T-helper 1 cell treated with Interleukin-12 subunit alpha and Interleukin-12 subunit beta and Interleukin-4 antibody, amounts not matched to agents 30 ng/mL and 1 ng/mL, for 36 hours (primary cell): ENCODE measurements at regions not wholly inside any gene's neighbourhood (a gene's known extent, or its start where the extent isn't known, plus 50 kb on each side); places are given as distances from the start of the nearest gene placed in this dataset.

ENCODE experiments used
- intact Hi-C: fragments of 100-400 bp; cut with micrococcal nuclease; formaldehyde crosslinking; loops from one replicate; pipeline ENCODE4 v1.15.1; 2024

DNA sequence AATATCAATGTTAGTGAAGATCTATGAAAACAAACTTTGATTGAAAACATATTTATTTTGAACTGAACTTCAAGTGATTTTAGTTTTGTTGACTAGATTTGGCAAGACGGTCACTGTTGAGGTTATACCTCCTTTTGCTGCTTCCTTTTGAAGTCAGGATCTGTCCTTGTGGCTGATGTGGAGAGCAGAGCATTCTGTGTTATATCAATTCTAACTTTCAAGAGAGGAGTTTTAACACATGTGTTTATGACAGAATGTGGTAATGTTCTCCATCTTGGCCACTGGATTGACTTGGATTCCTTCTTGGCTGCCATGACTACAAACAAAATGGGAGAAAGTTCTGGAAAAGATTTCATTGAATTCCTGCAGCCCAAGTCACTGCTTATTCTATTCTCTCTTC, 104.0 kb upstream of the ACTBL2 start:
- intact Hi-C loops: no loop called here

DNA sequence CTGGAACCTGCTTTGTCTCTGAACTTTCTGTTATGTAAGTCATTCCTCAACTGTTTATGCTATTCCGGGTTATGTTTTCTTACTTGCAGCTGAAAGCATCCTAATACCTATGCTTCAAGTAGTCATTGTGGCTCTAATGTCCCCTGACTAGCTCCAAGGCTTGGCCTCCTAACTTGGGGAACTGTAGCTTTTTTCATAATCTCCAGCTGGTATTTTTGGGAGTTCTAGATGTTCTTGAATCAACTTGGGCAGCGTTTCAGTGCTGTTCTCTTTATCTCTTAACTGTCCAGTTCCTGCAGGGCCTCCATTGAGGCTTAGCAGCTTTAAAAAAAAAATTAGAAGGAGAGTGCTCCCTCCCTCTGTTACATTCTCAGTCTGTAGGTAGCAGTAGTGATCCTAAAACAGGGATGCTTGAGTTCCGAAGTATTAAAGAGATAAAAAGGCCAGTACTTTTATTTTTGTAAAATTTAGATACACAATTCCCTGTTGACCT, 100.0 kb upstream of the ACTBL2 start:
- intact Hi-C loops: no loop called here

DNA sequence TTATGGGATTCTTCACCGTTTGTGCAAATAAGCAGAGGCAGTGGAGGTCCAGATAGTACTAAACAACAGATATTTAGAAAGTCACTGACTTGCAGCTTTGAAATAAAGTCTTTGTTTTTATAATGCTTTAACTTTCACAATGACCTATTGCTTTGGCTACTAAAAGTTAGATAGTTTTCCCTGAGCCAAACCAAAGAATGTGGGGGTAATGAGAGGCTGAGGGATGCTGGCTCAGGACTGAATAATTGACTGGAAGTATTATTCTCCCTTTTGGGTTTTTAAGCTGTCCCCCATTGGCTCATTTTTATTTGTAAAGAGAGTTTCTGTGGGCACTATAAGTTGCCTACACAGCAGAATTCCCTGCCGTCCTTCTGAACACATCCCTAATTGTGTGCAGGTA, 99.2 kb upstream of the ACTBL2 start:
- intact Hi-C loops: no loop called here

DNA sequence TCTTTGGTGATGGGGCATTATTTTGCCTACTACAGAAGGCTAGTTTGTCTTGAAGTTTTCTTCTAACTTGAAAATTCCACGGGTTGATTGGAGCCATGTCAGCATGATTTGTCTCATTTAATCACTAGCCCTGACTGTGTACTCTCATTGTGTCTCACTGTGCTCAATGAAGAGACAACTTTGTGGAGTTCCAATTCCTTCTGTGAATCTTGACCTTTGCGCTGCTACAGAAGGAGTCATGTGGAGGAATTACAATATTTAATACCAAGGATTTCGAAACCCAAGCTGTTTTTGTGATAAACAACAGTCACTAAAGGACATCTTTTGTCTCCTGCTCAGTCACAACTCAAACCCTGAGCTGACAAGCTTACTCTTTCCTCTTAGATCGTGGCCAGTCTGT, 98.6 kb upstream of the ACTBL2 start:
- intact Hi-C loops: no loop called here

DNA sequence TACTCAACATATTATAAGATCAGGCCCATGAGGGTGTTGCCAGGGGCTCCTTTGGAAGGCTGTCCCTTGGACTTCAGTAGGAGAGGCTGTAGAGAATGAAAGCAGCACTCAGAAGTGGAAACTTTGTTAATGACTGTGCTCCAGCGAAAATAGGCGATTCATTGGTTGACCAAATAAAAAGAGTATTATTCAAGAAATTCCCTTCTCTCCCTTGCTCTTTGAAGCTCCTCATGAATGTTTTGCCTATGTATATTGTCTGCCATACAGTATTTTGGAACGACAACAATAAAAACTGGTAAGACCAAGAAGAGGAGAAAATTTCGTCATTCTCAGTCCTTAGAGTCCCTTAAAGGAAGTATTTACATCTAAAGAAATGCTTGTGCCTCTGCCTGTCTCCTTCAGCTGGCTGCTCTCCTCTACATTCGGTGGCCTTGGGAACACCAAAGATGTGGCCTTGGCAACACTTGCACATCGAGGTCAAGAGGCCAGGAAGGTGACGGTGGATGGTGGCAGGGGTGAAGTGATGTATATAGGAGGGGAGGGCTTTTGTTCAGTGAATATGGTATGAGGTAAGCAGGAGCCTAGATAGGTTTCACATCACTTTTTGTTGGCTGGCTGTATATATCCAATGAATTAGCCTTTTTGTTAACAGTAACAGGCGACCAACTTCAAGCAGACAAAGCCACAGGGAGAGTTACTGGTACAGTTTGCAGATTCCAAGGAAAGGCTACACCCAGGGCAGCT, 95.0 kb upstream of the ACTBL2 start:
- intact Hi-C loops: no loop called here

DNA sequence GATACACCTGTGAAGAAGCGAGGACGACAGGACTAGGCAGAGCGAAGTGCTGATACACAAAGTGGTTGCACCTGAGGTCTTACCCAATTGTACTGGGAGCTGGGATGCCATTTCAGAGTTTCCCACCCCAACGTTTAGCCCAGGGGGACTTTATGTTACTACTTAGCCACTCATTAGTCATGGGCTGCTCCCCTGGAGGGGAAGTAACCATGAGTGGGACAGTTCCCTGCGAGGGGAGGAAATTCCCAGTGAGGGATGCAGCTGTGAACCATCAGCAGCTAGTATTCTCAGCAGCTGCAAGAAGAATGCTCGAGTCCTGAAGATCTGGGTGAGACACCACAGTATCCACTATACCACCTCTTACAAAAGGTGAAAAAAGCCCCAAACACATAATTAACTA, 93.7 kb upstream of the ACTBL2 start:
- intact Hi-C loops: no loop called here

DNA sequence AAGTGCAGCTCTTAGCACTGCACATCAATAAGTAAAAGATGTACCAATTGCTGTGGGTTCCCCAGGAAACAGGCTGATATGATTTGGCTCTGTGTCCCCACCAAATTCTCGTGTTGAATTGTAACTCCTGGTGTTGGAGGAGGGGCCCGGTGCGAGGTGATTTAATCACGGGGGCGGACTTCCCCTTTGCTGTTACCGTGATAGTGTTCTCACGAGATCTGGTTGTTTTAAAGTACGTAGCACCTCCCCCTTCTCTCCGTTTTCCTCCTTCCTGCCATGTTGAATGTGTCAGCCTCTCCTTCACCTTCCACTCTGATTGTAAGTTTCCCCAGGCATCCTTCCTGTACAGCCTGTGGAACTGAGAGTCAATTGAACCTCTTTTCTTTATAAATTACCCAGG, 93.2 kb upstream of the ACTBL2 start:
- intact Hi-C loops: no loop called here

DNA sequence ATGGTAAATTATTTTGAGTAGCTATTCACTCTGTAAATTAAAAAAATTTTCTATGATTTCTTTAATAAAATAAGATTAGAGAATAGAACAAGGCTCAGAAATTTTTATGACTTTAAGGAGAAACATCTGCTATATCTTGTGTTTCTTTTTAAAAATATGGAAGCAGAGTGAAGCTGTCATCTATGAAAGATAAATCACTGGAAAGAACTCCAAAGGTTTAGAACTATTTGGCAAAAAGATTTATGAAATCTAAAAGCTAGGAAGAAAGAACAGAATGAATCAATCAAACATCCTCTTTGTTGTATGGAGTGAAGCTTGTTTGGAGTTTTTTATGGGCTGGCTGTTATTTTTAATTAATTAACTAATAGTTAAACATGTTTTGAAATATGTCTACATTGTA, 89.8 kb upstream of the ACTBL2 start:
- intact Hi-C loops: no loop called here

DNA sequence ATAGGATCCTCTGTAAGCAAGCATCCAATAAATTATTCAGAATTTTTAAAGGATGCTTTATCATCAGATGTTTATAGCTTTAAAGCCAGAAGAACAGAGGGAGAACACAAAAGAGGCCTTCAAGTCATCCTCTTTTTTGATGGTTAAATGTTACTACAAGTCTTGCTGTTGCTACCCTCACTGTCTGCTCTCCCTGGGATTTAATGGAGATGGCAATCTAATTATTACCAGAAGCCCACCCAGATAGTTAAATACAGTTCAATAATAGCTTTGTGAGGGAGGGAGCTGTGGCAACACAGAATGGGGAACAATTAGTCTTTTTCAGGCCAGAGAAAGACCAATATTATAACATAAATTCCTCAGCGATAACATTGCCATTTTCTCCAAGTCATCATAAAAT, 87.0 kb upstream of the ACTBL2 start:
- intact Hi-C loops: no loop called here

DNA sequence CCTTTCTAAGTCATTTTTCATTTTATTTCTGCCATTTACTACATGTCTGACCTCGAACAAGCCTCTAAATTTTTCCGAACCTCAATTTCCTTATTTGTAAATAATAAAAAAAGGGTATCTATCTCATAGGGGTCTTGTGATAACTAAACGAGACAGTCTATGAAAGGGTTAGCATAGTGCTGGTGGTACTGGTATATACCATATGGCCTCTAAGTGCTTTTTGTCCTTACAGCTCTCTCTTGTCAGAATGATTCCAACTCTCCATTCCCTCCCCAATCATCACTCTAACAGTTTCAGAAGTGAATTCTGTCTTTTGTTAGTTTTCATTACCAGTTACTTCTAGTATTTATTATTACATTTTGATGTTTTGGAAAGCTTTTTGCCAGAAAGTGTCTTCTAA, 85.5 kb upstream of the ACTBL2 start:
- intact Hi-C loops: no loop called here

DNA sequence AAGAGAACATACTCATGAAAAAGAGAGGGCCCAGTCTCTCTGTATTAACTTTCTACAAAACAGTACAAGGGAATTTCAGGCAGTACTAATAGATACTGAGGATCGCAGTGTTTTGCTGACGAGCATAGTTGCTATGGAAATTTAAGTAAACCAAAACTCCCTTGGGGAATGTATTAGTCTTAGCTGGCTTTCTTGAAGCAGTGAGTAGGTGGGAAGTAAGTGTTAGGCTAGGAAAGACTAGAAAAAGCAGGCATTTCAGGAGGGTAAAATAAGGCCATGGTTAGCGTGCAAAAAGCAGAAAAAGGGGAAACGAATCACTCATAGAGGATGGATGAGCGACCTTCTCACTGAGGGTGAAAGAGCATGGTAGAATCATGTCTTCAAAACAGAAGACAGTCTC, 84.3 kb upstream of the ACTBL2 start:
- intact Hi-C loops: no loop called here

DNA sequence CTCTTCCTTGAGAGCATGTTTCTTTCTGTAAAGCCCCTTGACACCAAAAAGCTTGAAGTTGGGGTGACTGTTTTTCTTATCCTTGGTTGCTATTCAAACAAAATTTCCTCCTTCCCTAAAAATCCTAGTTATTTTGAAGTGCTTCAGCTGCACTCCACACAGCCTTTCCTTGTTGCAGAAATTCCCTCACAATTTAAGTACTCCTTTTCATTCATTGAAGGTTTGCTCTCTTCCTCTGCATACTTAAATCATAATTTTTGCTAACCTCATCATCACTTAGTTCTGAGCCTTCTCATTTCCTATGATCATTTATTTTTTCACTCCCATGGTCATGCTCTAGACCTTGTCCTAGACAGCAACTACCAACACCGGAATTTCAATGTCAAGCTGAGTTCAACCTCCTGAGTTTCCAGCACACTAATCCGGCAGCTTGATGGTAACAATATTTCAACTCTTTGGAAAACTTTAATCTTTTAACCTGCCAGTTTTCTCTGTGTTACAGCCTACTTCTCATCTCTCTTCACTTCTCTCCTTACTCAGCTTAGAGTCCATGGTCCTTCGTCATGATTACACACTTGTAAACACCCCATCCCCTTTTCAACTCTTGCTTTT, 78.7 kb upstream of the ACTBL2 start:
- intact Hi-C loops: no loop called here

DNA sequence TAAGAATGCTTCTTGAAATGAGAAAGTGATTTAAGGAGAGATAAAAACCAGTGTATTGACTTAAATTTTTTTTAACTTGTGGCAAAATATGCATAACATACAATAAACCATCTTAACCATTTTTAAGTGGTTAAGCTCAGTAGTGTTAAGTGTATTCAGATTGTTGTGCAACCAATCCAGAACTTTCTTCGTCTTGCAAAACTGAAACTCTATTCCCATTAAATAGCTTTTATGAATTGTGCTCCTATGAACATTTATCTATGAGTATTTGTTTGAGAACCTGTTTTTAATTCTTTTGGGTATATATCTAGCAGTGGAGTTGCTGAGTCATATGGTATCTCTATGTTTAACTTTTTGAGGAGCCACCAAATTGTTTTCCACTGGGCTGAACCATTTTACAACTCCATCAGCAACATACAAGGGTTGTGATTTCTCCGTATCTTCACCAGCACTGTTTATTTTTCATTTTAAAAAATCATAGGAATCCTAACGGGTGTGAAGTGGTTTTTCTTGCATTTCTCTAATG, 76.6 kb upstream of the ACTBL2 start:
- intact Hi-C loops: no loop called here

DNA sequence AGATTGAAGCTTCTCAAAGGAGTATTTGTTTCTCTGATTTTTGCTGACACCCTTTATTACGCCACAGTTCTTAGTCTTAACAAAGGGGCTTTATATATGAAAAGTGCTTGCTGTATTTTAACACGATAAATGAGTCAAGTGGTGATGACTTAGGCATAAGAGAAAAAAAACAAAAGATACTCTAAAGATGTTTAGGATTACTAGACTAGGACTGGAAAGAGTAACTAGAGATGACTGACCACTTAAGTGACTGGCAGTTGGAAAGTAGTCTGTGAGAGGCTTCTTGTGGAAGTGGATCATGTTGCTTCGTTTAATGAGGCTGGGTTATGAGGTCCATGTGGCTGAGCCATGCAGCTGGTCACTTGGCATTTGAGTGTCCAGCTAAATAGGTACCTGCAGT, 69.4 kb upstream of the ACTBL2 start:
- intact Hi-C loops: no loop called here

DNA sequence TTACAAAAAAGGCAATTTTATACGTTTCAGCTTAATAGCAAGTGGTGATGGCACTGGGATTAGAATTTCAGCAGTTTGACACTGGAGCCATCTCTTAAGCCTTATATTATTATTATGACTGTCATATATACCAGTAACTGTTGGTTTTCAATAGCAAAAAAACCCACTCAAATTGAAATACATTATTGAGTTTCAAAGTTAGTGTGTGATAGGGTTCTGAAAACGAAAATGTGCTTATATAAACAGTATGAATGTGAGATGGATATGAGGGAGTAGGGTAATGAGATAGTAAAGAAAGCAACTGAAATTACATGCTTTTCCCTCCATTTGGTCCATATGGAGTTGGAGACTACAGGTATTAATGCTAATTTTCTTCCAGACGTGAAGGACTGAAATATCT, 68.6 kb upstream of the ACTBL2 start:
- intact Hi-C loops: no loop called here

DNA sequence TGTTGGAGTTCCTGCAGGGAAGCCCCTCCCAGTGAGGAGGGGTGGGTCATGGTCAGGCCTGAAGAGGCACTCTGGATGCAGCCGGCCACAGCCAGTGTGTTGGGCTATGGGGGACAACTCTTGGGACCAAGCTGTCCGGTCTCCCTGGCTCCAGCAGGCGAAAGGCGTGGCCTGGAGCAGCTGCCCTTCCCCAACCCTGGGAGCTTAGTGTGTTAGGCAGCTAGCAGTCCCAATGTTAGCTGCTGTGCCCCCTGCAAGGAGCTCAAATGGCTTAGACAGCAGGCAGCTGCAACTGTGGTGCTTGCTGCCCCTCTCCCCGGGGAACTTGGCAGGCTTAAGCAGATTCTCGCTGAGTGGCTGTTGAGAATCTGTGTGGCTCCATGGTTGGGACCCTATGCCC, 67.5 kb upstream of the ACTBL2 start:
- intact Hi-C loops: no loop called here

DNA sequence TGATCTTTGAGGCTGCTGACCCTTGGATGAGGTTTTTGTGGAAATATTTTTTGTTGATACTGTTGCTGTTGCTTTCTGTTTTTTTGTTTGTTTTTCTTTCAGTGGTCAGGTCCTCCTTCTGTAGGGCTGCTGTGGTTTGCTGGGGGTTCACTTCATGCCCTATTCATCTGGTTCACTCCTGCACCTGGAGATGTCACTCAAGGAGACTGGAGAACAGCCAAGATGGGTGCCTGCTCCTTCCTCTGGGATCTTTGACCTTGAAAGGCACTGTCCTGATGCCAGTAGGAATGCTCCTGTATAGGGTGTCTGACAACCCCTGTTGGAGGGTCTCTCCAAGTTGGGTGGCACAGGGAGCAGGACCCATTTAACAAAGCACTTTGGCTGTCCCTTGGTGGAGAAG, 67.0 kb upstream of the ACTBL2 start:
- intact Hi-C loops: no loop called here

DNA sequence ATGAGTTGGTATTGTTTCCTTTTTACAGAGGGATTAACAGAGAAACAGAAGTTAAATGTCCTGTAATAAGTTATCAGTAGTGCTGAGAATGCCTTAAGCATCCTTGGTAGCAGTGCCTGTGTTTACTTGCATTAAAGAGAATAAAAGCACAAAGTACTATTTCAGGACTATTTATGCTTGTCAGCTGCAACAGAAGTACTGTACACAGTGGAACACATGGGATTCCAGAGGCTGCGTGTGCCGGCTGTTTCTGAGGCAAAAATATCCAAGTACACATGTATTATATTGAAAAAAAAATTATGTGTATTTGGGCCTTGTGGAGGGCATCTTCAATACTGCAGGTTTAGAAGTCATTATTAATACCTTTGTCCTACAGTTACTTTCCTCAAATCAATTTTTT, 58.2 kb upstream of the ACTBL2 start:
- intact Hi-C loops: no loop called here

DNA sequence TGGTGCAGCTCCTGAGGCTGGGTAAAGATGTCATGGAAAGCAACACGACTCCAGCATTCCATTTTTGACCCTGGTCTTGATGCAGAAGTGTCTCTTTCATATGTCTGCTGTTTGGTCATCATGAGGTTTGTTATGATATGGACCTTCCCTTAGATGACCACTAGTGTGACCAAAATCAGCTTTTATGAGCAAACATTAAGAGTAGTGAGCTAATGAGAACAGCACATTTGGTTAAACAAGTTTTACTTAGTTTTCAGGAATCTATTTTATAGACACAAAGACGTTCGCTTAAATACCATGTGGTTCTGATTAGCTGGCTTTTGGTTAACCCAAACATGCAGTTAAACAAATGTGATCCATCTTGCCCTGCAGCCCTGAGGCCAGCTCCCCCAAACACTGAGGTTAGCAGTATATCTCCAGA, 56.7 kb upstream of the ACTBL2 start:
- intact Hi-C loops: no loop called here

DNA sequence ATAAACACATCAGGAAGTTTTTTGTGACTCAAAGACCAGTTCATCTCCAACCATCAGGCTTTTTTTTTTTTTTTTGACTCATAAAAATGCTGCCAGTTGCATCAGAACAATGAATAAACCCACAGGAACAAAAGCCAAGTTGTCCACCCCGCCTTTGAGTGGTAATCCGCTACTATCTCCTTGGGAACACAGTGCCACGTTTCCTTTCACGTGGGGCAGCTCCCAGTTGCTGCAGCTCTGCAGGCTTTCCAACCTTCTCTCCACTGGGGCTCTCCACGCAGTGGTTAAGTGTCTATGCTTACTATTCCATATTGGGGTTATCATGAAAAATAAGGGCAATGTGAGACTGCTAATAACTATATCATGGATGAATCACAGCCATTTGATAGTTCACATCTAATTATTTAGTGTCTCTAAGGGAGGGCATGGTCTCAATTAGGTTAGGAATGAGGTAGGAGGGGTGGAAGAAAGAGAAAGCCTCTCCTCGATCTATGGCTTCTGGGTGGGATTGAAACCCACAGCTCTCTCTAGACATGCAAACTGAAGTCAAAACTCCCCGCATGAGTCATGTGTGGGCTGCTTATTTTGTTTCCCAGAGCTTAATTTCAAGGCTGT, 55.8 kb upstream of the ACTBL2 start:
- intact Hi-C loops: no loop called here

DNA sequence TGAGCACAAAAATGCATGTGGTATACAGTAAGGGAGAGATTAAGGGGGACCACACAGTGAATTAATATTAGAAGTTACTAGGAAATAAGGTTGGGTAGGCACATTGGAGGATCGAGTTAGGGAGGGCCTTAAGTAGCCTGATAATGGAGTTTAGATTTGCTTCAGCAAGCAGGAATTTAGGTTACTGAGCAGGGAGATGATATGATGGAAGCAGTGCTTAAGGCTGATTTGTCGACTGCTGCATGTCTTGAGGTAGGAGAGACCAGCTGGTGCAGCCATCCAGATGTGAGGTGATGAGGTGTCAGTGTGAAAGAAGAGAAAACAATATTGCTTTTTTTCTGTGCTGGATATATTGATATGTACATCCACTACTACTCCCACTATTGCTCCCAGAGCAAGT, 55.2 kb upstream of the ACTBL2 start:
- intact Hi-C loops: no loop called here
